T-cell (primary cell): ENCODE measurements at regions not wholly inside any gene's neighbourhood (a gene's known extent, or its start where the extent isn't known, plus 50 kb on each side); places are given as distances from the start of the nearest gene placed in this dataset.
"Not testable (repeated sequence)": the region's sequence is repeated elsewhere in the genome, so short reads cannot be mapped to it uniquely, and the experiment has no call there.

Experiments
- ATAC-seq, 4 experiments: fragments of 200-7000 bp in 3 of 4; fragments of 150-1000 bp in 1 of 4; cut with Tn5 transposase; replicated peaks in 1 of 4; 1 replicate in 3 of 4; 2 replicates in 1 of 4; pipeline ENCODE4 v1.10.0; 2021; ENCODE audit warnings: moderate library complexity in 3 of 4, mild to moderate bottlenecking in 2 of 4, moderate number of reproducible peaks in 1 of 4
- CTCF ChIA-PET, 2 donors: fragments of 300-600 bp; sonication (Branson Sonifier 250); formaldehyde crosslinking; loops; one replicate each; lab custom pipeline; 2022; ENCODE audit warnings: antibody characterized with exemption in 2 of 2; lab: Charles Lee
- POLR2A ChIA-PET, 2 donors: fragments of 300-600 bp; sonication (Branson Sonifier 250); formaldehyde crosslinking; loops; one replicate each; lab custom pipeline; 2022; ENCODE audit warnings: antibody characterized with exemption in 2 of 2; lab: Charles Lee
- DNase-seq, 35 experiments: peaks; one replicate each; pipeline versions ENCODE4 v3.0.0 to v3.0.0-alpha.2; 2013 to 2023
- H3K27ac ChIP-seq: one replicate; pipeline ENCODE4 v1.5.1; 2013; ENCODE audit warnings: low read length
- H3K27me3 ChIP-seq, 2 experiments: replicated peaks in 1 of 2; 1 replicate in 1 of 2; 2 replicates in 1 of 2; pipeline versions ENCODE4 v1.6.1 to v1.7.0; 2013; ENCODE audit warnings: low read length in 1 of 2, mixed read lengths in 1 of 2; ENCODE audit not compliant: control insufficient read depth in 2 of 2, insufficient read depth in 2 of 2; ENCODE audit errors: extremely low read depth in 1 of 2
- H3K36me3 ChIP-seq, 2 donors: 1 replicate in 1 of 2; 2 replicates in 1 of 2; pipeline versions ENCODE4 v1.6.1 to v1.7.0; 2013; ENCODE audit warnings: low read length in 1 of 2; ENCODE audit not compliant: control insufficient read depth in 2 of 2, insufficient read depth in 1 of 2; ENCODE audit errors: extremely low read depth in 1 of 2
- H3K4me1 ChIP-seq, 2 experiments: 1 replicate in 1 of 2; 2 replicates in 1 of 2; pipeline versions ENCODE4 v1.6.1 to v1.7.0; 2013; ENCODE audit warnings: low read length in 2 of 2, mixed read lengths in 1 of 2; ENCODE audit not compliant: insufficient read depth in 2 of 2, control insufficient read depth in 1 of 2; ENCODE audit errors: extremely low read depth in 1 of 2
- H3K4me3 ChIP-seq, 2 donors: 1 replicate in 1 of 2; 2 replicates in 1 of 2; pipeline versions ENCODE4 v1.5.1 to v1.7.0; 2013; ENCODE audit warnings: mild to moderate bottlenecking in 2 of 2, low read length in 1 of 2, moderate library complexity in 1 of 2; ENCODE audit not compliant: control insufficient read depth in 1 of 2; ENCODE audit errors: extremely low read depth in 1 of 2
- H3K9me3 ChIP-seq: 2 replicates; pipeline ENCODE4 v1.7.0; 2013
- H3K27ac Mint-ChIP-seq, 2 donors: one replicate each; pipeline ENCODE4 v1.8.0; 2020 to 2021; ENCODE audit warnings: mild to moderate bottlenecking in 2 of 2, mixed read lengths in 2 of 2
- H3K27me3 Mint-ChIP-seq, 2 donors: one replicate each; pipeline ENCODE4 v1.8.0; 2021 to 2022; ENCODE audit warnings: mixed read lengths in 2 of 2
- H3K36me3 Mint-ChIP-seq: one replicate; pipeline ENCODE4 v1.8.0; 2021; ENCODE audit warnings: mixed read lengths
- H3K4me1 Mint-ChIP-seq, 3 donors: one replicate each; pipeline ENCODE4 v1.8.0; 2020 to 2022; ENCODE audit warnings: mixed read lengths in 3 of 3, mild to moderate bottlenecking in 1 of 3
- H3K4me3 Mint-ChIP-seq, 3 donors: one replicate each; pipeline ENCODE4 v1.8.0; 2020 to 2022; ENCODE audit warnings: mild to moderate bottlenecking in 3 of 3, mixed read lengths in 3 of 3, moderate library complexity in 3 of 3
- H3K9me3 Mint-ChIP-seq, 3 donors: one replicate each; pipeline ENCODE4 v1.8.0; 2020 to 2022; ENCODE audit warnings: mixed read lengths in 3 of 3
- WGBS: methylation state at CpG from one replicate; pipeline ENCODE4 v1.1.5; 2013; ENCODE audit warnings: missing lambda C conversion rate; ENCODE audit not compliant: insufficient coverage; 5-methylcytosine and 5-hydroxymethylcytosine counted together

DNA sequence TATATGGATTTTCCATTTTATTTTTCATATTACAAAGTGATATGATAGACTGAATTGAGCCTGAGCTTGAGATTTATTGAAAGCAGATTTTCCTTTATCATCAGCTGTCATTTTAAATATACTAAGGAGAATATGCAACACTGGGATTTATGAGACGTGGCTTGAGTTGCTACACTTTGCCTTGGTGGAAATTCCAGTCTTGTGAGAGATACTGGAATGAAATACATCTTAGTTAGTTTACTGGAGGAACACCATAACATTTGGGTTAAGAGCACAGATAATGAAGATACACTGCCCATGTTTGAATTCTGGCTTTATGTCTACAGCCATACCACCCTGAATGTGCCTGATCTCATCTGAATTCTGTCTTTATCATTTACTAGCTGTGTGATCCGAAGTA, 86.5 kb upstream of the IFNGR1 start:
- Mint-ChIP-seq H3K9me3 (no peaks in the 10 kb centered on the region), H3K27me3 (peaks cover 0 to 4% of the 10 kb centered on the region in 2 donors), H3K36me3 (no peaks in the 10 kb centered on the region), H3K4me3 (no peak overlapping the region), H3K4me1 (peaks cover 6 to 13% (median 11%) of the 10 kb centered on the region in 3 donors), H3K27ac (no peak overlapping the region)
- no peak for DNase-seq
- ChIA-PET POLR2A (no interaction called here), CTCF (interaction anchor here in 1 of 2 donors (0.6 kb wide), 1 partner anchor 20 kb away, joined by 3 read pairs; no protein-coding TSS in a partner anchor)
- Histone ChIP-seq H3K9me3 (no peaks in the 10 kb centered on the region), H3K4me3 (no peak overlapping the region), H3K27me3 (no peaks in the 10 kb centered on the region), H3K4me1 (no peaks in the 10 kb centered on the region), H3K36me3 (no peaks in the 10 kb centered on the region), H3K27ac (no peak overlapping the region)
- no peak for ATAC-seq
- WGBS: no CpG with 5 or more reads among the region's 2 CpGs

DNA sequence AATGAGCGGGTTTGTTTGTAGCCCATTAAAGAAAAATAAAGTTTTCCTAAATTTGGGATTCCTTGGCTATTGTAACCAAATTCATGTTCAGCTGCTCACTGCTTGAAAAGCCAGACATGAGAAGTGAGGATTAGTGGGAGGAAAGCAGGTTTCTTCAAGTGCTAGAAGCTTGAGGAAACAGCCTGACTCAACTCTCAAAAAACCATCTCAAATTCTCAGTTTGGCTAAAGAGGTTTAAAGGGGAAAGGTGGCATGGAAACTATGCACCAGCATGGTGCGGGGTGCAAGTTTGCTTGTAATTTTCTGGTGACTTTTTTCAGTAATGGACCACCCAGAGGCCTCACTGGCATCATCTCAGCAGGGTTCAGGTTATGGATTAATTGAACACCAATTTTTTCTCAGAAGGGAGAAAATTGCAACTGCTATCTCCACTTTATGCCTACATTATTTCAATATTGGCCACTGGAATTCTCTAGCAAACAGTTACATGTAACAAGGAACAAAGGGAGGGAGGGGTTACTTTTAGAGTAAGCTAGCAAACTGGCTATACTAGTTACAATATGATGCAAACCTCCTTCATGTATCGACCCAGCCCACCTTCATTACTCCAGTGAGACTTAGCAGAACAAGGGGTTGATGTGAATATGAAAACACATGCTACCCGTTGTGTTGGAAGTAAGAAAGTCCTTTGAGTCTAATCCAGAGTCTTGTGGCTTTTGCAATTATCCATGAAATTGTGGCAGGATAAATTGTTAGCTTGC, 85.0 kb upstream of the IFNGR1 start:
- Histone ChIP-seq H3K27ac (no peak overlapping the region), H3K4me1 (no peaks in the 10 kb centered on the region), H3K4me3 (no peak overlapping the region), H3K27me3 (no peaks in the 10 kb centered on the region), H3K9me3 (no peaks in the 10 kb centered on the region), H3K36me3 (no peaks in the 10 kb centered on the region)
- H3K27me3 Mint-ChIP-seq: peaks cover 0 to 4% of the 10 kb centered on the region in 2 donors
- no peaks in the 10 kb centered on the region for H3K36me3 Mint-ChIP-seq
- ChIA-PET POLR2A (interaction anchor here in 1 of 2 donors (0.6 kb wide), 1 partner anchor 245 kb away, joined by 3 read pairs; no protein-coding TSS in a partner anchor), CTCF (interaction anchor here (0.6 kb wide), 2 partner anchors 10 to 116 kb away, joined by 3 to 5 read pairs; no protein-coding TSS in a partner anchor)
- H3K4me3 Mint-ChIP-seq: no peak overlapping the region
- 75% methylated on average over 1 of the region's 4 CpGs for WGBS
- DNase-seq (no peak), ATAC-seq (no peak)
- no peaks in the 10 kb centered on the region for H3K9me3 Mint-ChIP-seq
- peaks cover 4 to 5% (median 4%) of the 10 kb centered on the region in 3 donors for H3K4me1 Mint-ChIP-seq
- H3K27ac Mint-ChIP-seq: no peak overlapping the region

DNA sequence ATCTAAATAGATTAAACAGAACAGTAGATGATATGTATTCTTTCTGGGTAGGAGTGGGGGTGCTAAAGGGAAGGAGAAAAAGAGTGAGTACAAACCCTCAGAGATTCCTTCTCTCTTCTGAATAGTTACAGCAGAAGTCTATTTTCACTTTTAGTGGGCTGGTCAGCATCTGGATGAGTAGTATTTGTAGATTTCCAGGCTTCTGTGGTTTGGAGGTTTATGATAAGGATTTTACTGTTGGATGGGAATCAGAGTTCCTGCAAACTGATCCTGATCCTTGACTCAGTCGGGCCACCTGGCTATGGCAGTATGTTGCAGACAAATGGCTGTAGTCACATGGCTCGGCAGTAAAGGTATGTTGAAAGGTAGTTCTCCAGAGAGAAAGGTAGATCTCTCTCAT, 84.3 kb upstream of the IFNGR1 start:
- no peak overlapping the region for H3K27ac Mint-ChIP-seq
- CTCF ChIA-PET: no interaction called here
- DNase-seq (no peak), ATAC-seq (no peak)
- no peaks in the 10 kb centered on the region for H3K36me3 Mint-ChIP-seq
- peaks cover 0 to 4% of the 10 kb centered on the region in 2 donors for H3K27me3 Mint-ChIP-seq
- POLR2A ChIA-PET: no interaction called here
- H3K4me1 Mint-ChIP-seq: no peaks in the 10 kb centered on the region
- no peaks in the 10 kb centered on the region for H3K36me3 ChIP-seq
- WGBS: no CpG with 5 or more reads among the region's 2 CpGs
- H3K27me3 ChIP-seq: no peaks in the 10 kb centered on the region
- H3K27ac ChIP-seq: no peak overlapping the region
- H3K9me3 ChIP-seq: no peaks in the 10 kb centered on the region
- no peak overlapping the region for H3K4me3 Mint-ChIP-seq
- no peaks in the 10 kb centered on the region for H3K9me3 Mint-ChIP-seq
- H3K4me1 ChIP-seq: no peaks in the 10 kb centered on the region
- H3K4me3 ChIP-seq: no peak overlapping the region

DNA sequence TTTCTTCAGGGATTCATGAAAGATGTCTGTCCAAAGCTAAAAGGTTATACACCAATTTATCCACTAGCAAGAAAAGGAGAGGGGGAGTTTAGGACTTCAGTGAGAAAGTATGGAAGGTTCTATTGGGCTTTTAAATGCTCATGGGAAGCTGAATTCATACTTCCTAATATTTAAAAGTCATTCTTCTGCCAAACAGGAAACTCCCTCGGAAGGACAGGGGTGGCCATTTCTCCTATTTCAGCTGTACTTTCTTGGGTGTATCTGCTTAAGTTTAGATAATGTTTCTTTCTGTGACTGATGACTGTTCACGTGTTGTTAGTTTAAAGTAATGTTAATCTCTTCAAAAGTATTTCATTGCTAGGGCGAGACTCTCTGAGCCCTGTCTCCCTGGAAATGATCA, 80.5 kb upstream of the IFNGR1 start:
- Mint-ChIP-seq H3K27ac (no peak overlapping the region), H3K9me3 (no peaks in the 10 kb centered on the region), H3K27me3 (peaks cover 0 to 4% of the 10 kb centered on the region in 2 donors), H3K4me3 (no peak overlapping the region), H3K36me3 (no peaks in the 10 kb centered on the region), H3K4me1 (no peaks in the 10 kb centered on the region)
- DNase-seq (no peak), ATAC-seq (no peak)
- H3K36me3 ChIP-seq: no peaks in the 10 kb centered on the region
- ChIA-PET POLR2A (no interaction called here), CTCF (no interaction called here)
- H3K4me3 ChIP-seq: no peak overlapping the region
- no peaks in the 10 kb centered on the region for H3K4me1 ChIP-seq
- H3K27ac ChIP-seq: no peak overlapping the region
- H3K9me3 ChIP-seq: no peaks in the 10 kb centered on the region
- no peaks in the 10 kb centered on the region for H3K27me3 ChIP-seq
- WGBS: 80% methylated on average over 2 of the region's 3 CpGs

DNA sequence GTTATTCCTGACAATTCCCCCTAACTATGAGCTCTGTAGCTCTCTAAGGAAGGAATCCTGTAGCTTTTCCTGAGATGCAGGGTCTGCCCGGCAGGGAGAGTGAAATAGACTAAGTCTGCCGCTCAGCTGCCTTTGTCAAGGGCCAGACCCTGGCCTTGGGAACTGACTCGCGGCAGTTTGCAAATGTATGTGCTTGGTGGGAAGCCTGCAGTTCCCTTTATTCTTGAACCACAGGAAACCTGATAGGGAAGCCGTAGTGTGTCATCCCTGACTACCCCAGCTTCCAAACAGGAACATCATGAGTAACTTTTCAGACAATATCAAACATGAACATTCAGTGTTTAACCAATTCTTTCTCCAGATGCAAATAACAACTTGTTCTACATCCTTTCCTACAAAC, 78.7 kb upstream of the IFNGR1 start:
- H3K27me3 ChIP-seq: no peaks in the 10 kb centered on the region
- Mint-ChIP-seq H3K4me3 (no peak overlapping the region), H3K9me3 (no peaks in the 10 kb centered on the region), H3K36me3 (no peaks in the 10 kb centered on the region), H3K27me3 (peaks cover 0 to 4% of the 10 kb centered on the region in 2 donors), H3K27ac (no peak overlapping the region), H3K4me1 (no peaks in the 10 kb centered on the region)
- no peaks in the 10 kb centered on the region for H3K9me3 ChIP-seq
- POLR2A ChIA-PET: interaction anchor here in 1 of 2 donors (0.5 kb wide), 1 partner anchor 209 kb away, joined by 4 read pairs; no protein-coding TSS in a partner anchor
- CTCF ChIA-PET: interaction anchor here (1.1 to 1.3 kb wide), 2 partner anchors 12 to 339 kb away, joined by 3 read pairs; no protein-coding TSS in a partner anchor
- no peaks in the 10 kb centered on the region for H3K4me1 ChIP-seq
- 100% methylated on average over 1 of the region's 5 CpGs for WGBS
- DNase-seq (no peak), ATAC-seq (no peak)
- H3K4me3 ChIP-seq: no peak overlapping the region
- H3K36me3 ChIP-seq: no peaks in the 10 kb centered on the region
- H3K27ac ChIP-seq: no peak overlapping the region

DNA sequence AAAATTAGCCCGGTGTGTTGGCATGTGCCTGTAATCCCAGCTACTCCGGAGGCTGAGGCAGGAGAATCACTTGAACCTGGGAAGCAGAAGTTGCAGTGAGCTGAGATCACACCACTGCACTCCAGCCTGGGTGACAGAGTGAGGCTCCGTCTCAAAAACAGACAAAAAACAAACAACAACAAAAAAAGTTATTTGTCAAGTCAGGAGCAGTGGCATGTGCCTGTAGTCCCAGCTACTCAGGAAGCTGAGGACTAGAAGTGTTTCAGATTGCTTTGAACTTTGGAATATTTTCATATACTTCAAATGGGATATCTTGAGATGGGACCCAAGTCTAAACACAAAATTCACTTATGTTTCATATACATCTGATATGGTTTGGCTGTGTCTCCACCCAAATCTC, 73.1 kb upstream of the IFNGR1 start:
- H3K4me1 ChIP-seq, H3K4me3 Mint-ChIP-seq, H3K36me3 Mint-ChIP-seq, H3K27me3 Mint-ChIP-seq, DNase-seq, H3K36me3 ChIP-seq, POLR2A ChIA-PET, H3K27ac Mint-ChIP-seq, H3K27me3 ChIP-seq, H3K27ac ChIP-seq, H3K9me3 ChIP-seq, ATAC-seq, H3K9me3 Mint-ChIP-seq, H3K4me3 ChIP-seq: not testable (repeated sequence)
- peaks cover 5 to 11% (median 7%) of the 10 kb centered on the region in 3 donors for H3K4me1 Mint-ChIP-seq
- CTCF ChIA-PET: interaction anchor here in 1 of 2 donors (0.6 to 0.9 kb wide), 2 partner anchors 15 to 22 kb away, joined by 3 to 5 read pairs; no protein-coding TSS in a partner anchor
- WGBS: no CpG with 5 or more reads among the region's 3 CpGs
